CD4-positive, alpha-beta T cell (primary cell): ENCODE measurements at regions not wholly inside any gene's neighbourhood (a gene's known extent, or its start where the extent isn't known, plus 50 kb on each side); places are given as distances from the start of the nearest gene placed in this dataset.

Source experiments
- ATAC-seq: fragments of 200-7000 bp; cut with Tn5 transposase; one replicate; pipeline ENCODE4 v1.10.0; 2022; ENCODE audit warnings: mild to moderate bottlenecking; ENCODE audit not compliant: poor library complexity
- CTCF ChIA-PET: fragments of 350-600 bp; sonication (Branson Sonifier 250); formaldehyde crosslinking; loops from one replicate; lab custom pipeline; 2021; ENCODE audit warnings: antibody characterized with exemption, inconsistent platforms; lab: Charles Lee
- POLR2A ChIA-PET: fragments of 350-600 bp; sonication (Branson Sonifier 250); formaldehyde crosslinking; loops from one replicate; lab custom pipeline; 2021; ENCODE audit warnings: antibody characterized with exemption, inconsistent platforms; lab: Charles Lee
- DNase-seq, 14 experiments: peaks; one replicate each; pipeline ENCODE4 v3.0.0-alpha.2; 2013 to 2020; ENCODE audit warnings: mixed read lengths in 2 of 14
- H3K27ac ChIP-seq, 2 donors: one replicate each; pipeline versions ENCODE4 v1.5.1 to v1.7.0; 2013; ENCODE audit warnings: low read length in 2 of 2, low read depth in 1 of 2, mild to moderate bottlenecking in 1 of 2
- H3K27me3 ChIP-seq, 2 experiments: 1 replicate in 1 of 2; 2 replicates in 1 of 2; pipeline versions ENCODE4 v1.6.1 to v1.7.0; 2013; ENCODE audit warnings: low read length in 2 of 2, control low read depth in 1 of 2, mild to moderate bottlenecking in 1 of 2, moderate library complexity in 1 of 2; ENCODE audit not compliant: insufficient read depth in 2 of 2, control insufficient read depth in 1 of 2
- H3K36me3 ChIP-seq: one replicate; pipeline ENCODE4 v1.6.1; 2013; ENCODE audit warnings: low read length, control low read depth; ENCODE audit not compliant: insufficient read depth
- H3K4me1 ChIP-seq: one replicate; pipeline ENCODE4 v1.6.1; 2013; ENCODE audit warnings: low read length, control low read depth; ENCODE audit not compliant: insufficient read depth
- H3K4me3 ChIP-seq: one replicate; pipeline ENCODE4 v1.5.1; 2013; ENCODE audit warnings: mild to moderate bottlenecking, low read length, moderate library complexity
- H3K9me3 ChIP-seq, 2 experiments: 1 replicate in 1 of 2; 2 replicates in 1 of 2; pipeline versions ENCODE4 v1.6.1 to v1.7.0; 2013; ENCODE audit warnings: low read length in 2 of 2, mild to moderate bottlenecking in 2 of 2, control low read depth in 1 of 2, moderate library complexity in 1 of 2; ENCODE audit not compliant: control insufficient read depth in 1 of 2, insufficient read depth in 1 of 2
- H3K27ac Mint-ChIP-seq: one replicate; pipeline ENCODE4 v1.8.0; 2020; ENCODE audit warnings: mixed read lengths
- H3K27me3 Mint-ChIP-seq: one replicate; pipeline ENCODE4 v1.8.0; 2021; ENCODE audit warnings: mixed read lengths
- H3K36me3 Mint-ChIP-seq: one replicate; pipeline ENCODE4 v1.8.0; 2021; ENCODE audit warnings: low read depth, mixed read lengths
- H3K4me1 Mint-ChIP-seq: one replicate; pipeline ENCODE4 v1.8.0; 2021; ENCODE audit warnings: low read depth, mixed read lengths
- H3K4me3 Mint-ChIP-seq: one replicate; pipeline ENCODE4 v1.8.0; 2020; ENCODE audit warnings: mild to moderate bottlenecking, mixed read lengths
- H3K9me3 Mint-ChIP-seq: one replicate; pipeline ENCODE4 v1.8.0; 2020; ENCODE audit warnings: mixed read lengths
- CTCF ChIP-seq: fragments of 200-600 bp; IDR thresholded peaks from one replicate; pipeline ENCODE4 v1.8.0; 2022; ENCODE audit warnings: antibody characterized with exemption, mild to moderate bottlenecking
- intact Hi-C, 2 experiments: fragments of 100-400 bp; cut with DNase I in 1 of 2; cut with micrococcal nuclease in 1 of 2; formaldehyde crosslinking; loops; one replicate each; pipeline versions ENCODE4 v1.15.1 to v1.9.0; 2023 to 2025; cut with DNase I, micrococcal nuclease

- Histone ChIP-seq H3K4me3 (no peak overlapping the region), H3K4me1 (no peaks in the 10 kb centered on the region), H3K9me3 (peaks cover 0 to 14% of the 10 kb centered on the region in 2 experiments), H3K27ac (no peak overlapping the region), H3K36me3 (no peaks in the 10 kb centered on the region), H3K27me3 (no peaks in the 10 kb centered on the region)
- no peaks in the 10 kb centered on the region for H3K9me3 Mint-ChIP-seq
- no peak for TF ChIP-seq CTCF
- no peaks in the 10 kb centered on the region for H3K27me3 Mint-ChIP-seq
- no peak overlapping the region for H3K27ac Mint-ChIP-seq
- H3K36me3 Mint-ChIP-seq: no peaks in the 10 kb centered on the region
- CTCF ChIA-PET: no interaction called here
- H3K4me3 Mint-ChIP-seq: no peak overlapping the region
- ATAC-seq (no peak), DNase-seq (no peak)
- intact Hi-C loops: no loop called here
- POLR2A ChIA-PET: no interaction called here
- no peaks in the 10 kb centered on the region for H3K4me1 Mint-ChIP-seq
Measured at GRCh38 chr4:159723341-159724048, 620.6 kb downstream of the RAPGEF2 start.

- DNase-seq: no peak
- no peak for TF ChIP-seq CTCF
- H3K4me3 Mint-ChIP-seq: no peak overlapping the region
- ChIA-PET CTCF (no interaction called here), POLR2A (no interaction called here)
- no peaks in the 10 kb centered on the region for H3K36me3 Mint-ChIP-seq
- no peaks in the 10 kb centered on the region for H3K27me3 Mint-ChIP-seq
- no peaks in the 10 kb centered on the region for H3K4me1 Mint-ChIP-seq
- Histone ChIP-seq H3K4me3 (no peak overlapping the region), H3K4me1 (no peaks in the 10 kb centered on the region), H3K27ac (no peak overlapping the region), H3K27me3 (no peaks in the 10 kb centered on the region), H3K36me3 (no peaks in the 10 kb centered on the region), H3K9me3 (peaks cover 0 to 14% of the 10 kb centered on the region in 2 experiments)
- intact Hi-C loops: no loop called here
- H3K9me3 Mint-ChIP-seq: no peaks in the 10 kb centered on the region
- ATAC-seq: no peak
- H3K27ac Mint-ChIP-seq: no peak overlapping the region
Measured at GRCh38 chr4:159725571-159725970, 622.7 kb downstream of the RAPGEF2 start.

GRCh38 chr4:159735281-159736207 lies 632.7 kb downstream of the RAPGEF2 start:
- intact Hi-C loops: no loop called here
- ChIA-PET CTCF (interaction anchor here (1.2 kb wide), 1 partner anchor 8 kb away, joined by 3 read pairs; no protein-coding TSS in a partner anchor), POLR2A (no interaction called here)
- peaks cover 0 to 4% of the 10 kb centered on the region in 2 experiments for H3K9me3 ChIP-seq
- Mint-ChIP-seq H3K4me1 (no peaks in the 10 kb centered on the region), H3K9me3 (peaks cover 2% of the 10 kb centered on the region), H3K4me3 (no peak overlapping the region), H3K36me3 (no peaks in the 10 kb centered on the region), H3K27ac (no peak overlapping the region), H3K27me3 (no peaks in the 10 kb centered on the region)
- H3K4me1 ChIP-seq: no peaks in the 10 kb centered on the region
- no peaks in the 10 kb centered on the region for H3K36me3 ChIP-seq
- H3K4me3 ChIP-seq: no peak overlapping the region
- no peaks in the 10 kb centered on the region for H3K27me3 ChIP-seq
- H3K27ac ChIP-seq: no peak overlapping the region
- no peak for TF ChIP-seq CTCF
- ATAC-seq (no peak), DNase-seq (no peak)
